ENCODE measurements at regions not wholly inside any gene's neighbourhood (a gene's known extent, or its start where the extent isn't known, plus 50 kb on each side); places are given as distances from the start of the nearest gene placed in this dataset.
"Not testable (repeated sequence)": the region's sequence is repeated elsewhere in the genome, so short reads cannot be mapped to it uniquely, and the experiment has no call there.

DNA sequence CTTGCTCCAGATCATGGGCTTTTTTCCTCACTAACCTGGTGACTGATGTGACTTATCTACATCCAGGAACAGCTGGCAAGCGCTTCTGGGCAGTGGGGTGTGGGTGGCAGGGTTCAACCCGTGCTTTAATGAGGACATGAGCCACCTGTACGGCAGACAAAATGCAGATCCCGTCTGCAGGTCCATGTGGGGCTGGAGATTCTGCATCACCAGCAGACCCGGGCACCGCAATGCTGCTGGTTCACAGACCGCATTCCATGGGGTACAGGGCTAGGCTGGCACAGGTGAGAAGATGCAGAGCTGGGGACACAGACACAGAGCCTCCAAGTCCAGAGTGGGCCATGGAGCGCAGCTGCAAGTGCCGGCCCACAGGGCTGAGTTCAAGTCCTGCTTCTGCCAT, 204.0 kb downstream of the LAT start:
- H3K4me3 ChIP-seq; RAD21 ChIA-PET (ENCODE audit: unreplicated experiment); DNase-seq (ENCODE audit: low read depth, low spot score); intact Hi-C loops (cut with micrococcal nuclease; ENCODE audit: unreplicated experiment); H2AFZ ChIP-seq (ENCODE audit: control insufficient read depth, low read depth, low read length); H3K9me3 ChIP-seq (replicated peaks; ENCODE audit: control insufficient read depth, insufficient read depth, low read length); FAIRE-seq; SMC1A ChIA-PET (ENCODE audit: uncharacterized antibody, unreplicated experiment); H3K9ac ChIP-seq (ENCODE audit: control insufficient read depth, insufficient read depth, low read length); H3K4me1 ChIP-seq (ENCODE audit: control insufficient read depth, insufficient read depth, low read length); H4K20me1 ChIP-seq (ENCODE audit: control insufficient read depth, insufficient read depth); BruUV-seq (replicated peaks); H3K4me2 ChIP-seq (ENCODE audit: control insufficient read depth, insufficient read depth); H3K27me3 ChIP-seq (replicated peaks in 1 of 2; ENCODE audit: control insufficient read depth in 2 of 2, insufficient read depth in 2 of 2, low read length in 1 of 2); CTCF ChIA-PET; H3K36me3 ChIP-seq (ENCODE audit: control insufficient read depth in 2 of 2, insufficient read depth in 2 of 2, low read length in 1 of 2); in situ Hi-C loops (cut with MboI); H3K27ac ChIP-seq (ENCODE audit: control insufficient read depth, insufficient read depth); H3K79me2 ChIP-seq (ENCODE audit: control insufficient read depth, insufficient read depth, low read length); POLR2A ChIA-PET; ATAC-seq: not testable (repeated sequence)
- 74% methylated on average over 9 of the region's 9 CpGs for WGBS (ENCODE audit: insufficient coverage, insufficient replicate concordance, low lambda C conversion rate, missing lambda C conversion rate)

DNA sequence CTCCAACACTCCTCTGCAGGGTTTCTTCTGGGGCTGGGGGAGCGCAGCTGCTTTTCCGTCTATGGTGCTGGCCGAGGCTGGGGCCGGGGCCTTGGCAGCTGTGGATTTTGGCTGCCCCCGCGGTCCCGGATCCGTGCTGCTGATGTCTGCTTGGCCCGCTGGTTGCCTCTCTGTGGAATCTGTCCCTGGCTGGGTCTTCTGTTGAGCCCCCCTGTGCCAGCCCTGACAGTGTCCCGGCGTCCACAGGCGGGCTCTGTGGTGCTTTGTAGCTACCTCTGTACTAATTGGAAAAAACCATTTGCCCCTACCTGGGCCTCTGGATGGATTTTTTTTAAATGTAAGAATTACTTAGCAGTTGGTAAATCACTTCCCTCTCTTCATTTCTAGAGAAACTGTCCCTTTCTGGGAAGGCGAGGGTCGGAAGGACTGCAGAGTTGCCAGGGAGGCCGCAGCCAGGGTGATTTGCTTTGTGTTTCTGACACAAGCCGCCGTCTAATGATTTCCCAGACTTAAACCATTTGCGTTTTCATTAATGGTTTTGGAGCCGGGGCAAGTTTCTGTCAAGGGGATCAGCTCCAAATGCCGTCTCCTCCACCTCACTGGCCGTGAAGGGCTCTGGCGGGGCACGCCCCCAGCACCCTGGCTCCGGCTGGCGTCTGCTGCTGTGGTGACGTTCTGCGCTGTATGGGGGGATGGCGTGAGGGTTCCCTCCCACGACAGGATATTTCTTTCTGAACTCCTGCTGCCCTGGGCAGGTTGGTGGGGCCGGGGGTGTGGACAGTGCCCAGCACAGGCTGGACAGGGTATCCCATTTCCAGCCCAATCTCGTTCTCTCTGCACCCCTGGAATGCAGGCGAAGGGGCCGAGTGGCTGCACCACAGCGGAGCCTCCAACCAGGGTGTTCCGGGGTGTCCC, 201.7 kb downstream of the LAT start:
- H3K9me3 ChIP-seq (replicated peaks; ENCODE audit: control insufficient read depth, insufficient read depth, low read length); H3K4me1 ChIP-seq (ENCODE audit: control insufficient read depth, insufficient read depth, low read length); RAD21 ChIA-PET (ENCODE audit: unreplicated experiment); H3K4me2 ChIP-seq (ENCODE audit: control insufficient read depth, insufficient read depth); H3K9ac ChIP-seq (ENCODE audit: control insufficient read depth, insufficient read depth, low read length); H3K27ac ChIP-seq (ENCODE audit: control insufficient read depth, insufficient read depth); POLR2A ChIA-PET; H3K27me3 ChIP-seq (replicated peaks in 1 of 2; ENCODE audit: control insufficient read depth in 2 of 2, insufficient read depth in 2 of 2, low read length in 1 of 2); DNase-seq (ENCODE audit: low read depth, low spot score); H3K36me3 ChIP-seq (ENCODE audit: control insufficient read depth in 2 of 2, insufficient read depth in 2 of 2, low read length in 1 of 2); H3K79me2 ChIP-seq (ENCODE audit: control insufficient read depth, insufficient read depth, low read length); CTCF ChIA-PET; H3K4me3 ChIP-seq; SMC1A ChIA-PET (ENCODE audit: uncharacterized antibody, unreplicated experiment); H4K20me1 ChIP-seq (ENCODE audit: control insufficient read depth, insufficient read depth); FAIRE-seq; BruUV-seq (replicated peaks); in situ Hi-C loops (cut with MboI); ATAC-seq; H2AFZ ChIP-seq (ENCODE audit: control insufficient read depth, low read depth, low read length); intact Hi-C loops (cut with micrococcal nuclease; ENCODE audit: unreplicated experiment): not testable (repeated sequence)
- 79% methylated on average over 34 of the region's 35 CpGs for WGBS (ENCODE audit: insufficient coverage, insufficient replicate concordance, low lambda C conversion rate, missing lambda C conversion rate)

DNA sequence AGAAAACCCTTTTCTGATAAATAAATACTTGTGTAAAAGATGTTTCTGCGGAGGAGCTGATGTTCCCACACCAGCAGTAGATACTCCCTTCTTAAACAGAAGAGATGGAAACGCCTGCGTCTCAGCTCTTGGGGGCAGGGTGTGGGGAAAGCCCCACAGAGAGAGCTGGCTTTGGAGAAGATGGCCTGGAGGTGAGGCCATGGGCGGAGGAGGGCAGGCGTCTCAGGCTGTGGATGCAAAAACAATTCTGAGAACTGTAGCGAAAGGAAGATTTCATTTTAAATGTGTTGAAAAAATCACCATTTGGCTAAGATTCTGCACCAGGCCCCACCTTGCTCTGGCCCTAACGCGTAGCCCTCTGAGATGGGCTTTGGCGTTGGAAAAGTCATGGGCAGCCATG, 201.0 kb downstream of the LAT start:
- H3K4me3 ChIP-seq; H2AFZ ChIP-seq (ENCODE audit: control insufficient read depth, low read depth, low read length); POLR2A ChIA-PET; H3K4me1 ChIP-seq (ENCODE audit: control insufficient read depth, insufficient read depth, low read length); SMC1A ChIA-PET (ENCODE audit: uncharacterized antibody, unreplicated experiment); H3K36me3 ChIP-seq (ENCODE audit: control insufficient read depth in 2 of 2, insufficient read depth in 2 of 2, low read length in 1 of 2); H3K27me3 ChIP-seq (replicated peaks in 1 of 2; ENCODE audit: control insufficient read depth in 2 of 2, insufficient read depth in 2 of 2, low read length in 1 of 2); H3K27ac ChIP-seq (ENCODE audit: control insufficient read depth, insufficient read depth); H3K4me2 ChIP-seq (ENCODE audit: control insufficient read depth, insufficient read depth); in situ Hi-C loops (cut with MboI); RAD21 ChIA-PET (ENCODE audit: unreplicated experiment); DNase-seq (ENCODE audit: low read depth, low spot score); BruUV-seq (replicated peaks); H3K9me3 ChIP-seq (replicated peaks; ENCODE audit: control insufficient read depth, insufficient read depth, low read length); H3K9ac ChIP-seq (ENCODE audit: control insufficient read depth, insufficient read depth, low read length); H3K79me2 ChIP-seq (ENCODE audit: control insufficient read depth, insufficient read depth, low read length); intact Hi-C loops (cut with micrococcal nuclease; ENCODE audit: unreplicated experiment); H4K20me1 ChIP-seq (ENCODE audit: control insufficient read depth, insufficient read depth); FAIRE-seq; ATAC-seq; CTCF ChIA-PET: not testable (repeated sequence)
- 72% methylated on average over 8 of the region's 9 CpGs for whole genome bisulfite sequencing (ENCODE audit: insufficient coverage, insufficient replicate concordance, low lambda C conversion rate, missing lambda C conversion rate)

- in situ Hi-C loops (cut with MboI), result not testable (repeated sequence)
- WGBS (ENCODE audit: insufficient coverage, insufficient replicate concordance, low lambda C conversion rate, missing lambda C conversion rate), result 82% methylated on average over 38 of the region's 41 CpGs
Observed at GRCh38 chr16:29184738-29185438, 200.0 kb downstream of the LAT start.

More at GRCh38 chr16:29184738-29185438, 200.0 kb downstream of the LAT start:
- H3K4me3 ChIP-seq; H4K20me1 ChIP-seq (ENCODE audit: control insufficient read depth, insufficient read depth); SMC1A ChIA-PET (ENCODE audit: uncharacterized antibody, unreplicated experiment); H3K9me3 ChIP-seq (replicated peaks; ENCODE audit: control insufficient read depth, insufficient read depth, low read length); intact Hi-C loops (cut with micrococcal nuclease; ENCODE audit: unreplicated experiment); H3K79me2 ChIP-seq (ENCODE audit: control insufficient read depth, insufficient read depth, low read length); POLR2A ChIA-PET; RAD21 ChIA-PET (ENCODE audit: unreplicated experiment); DNase-seq (ENCODE audit: low read depth, low spot score); H3K36me3 ChIP-seq (ENCODE audit: control insufficient read depth in 2 of 2, insufficient read depth in 2 of 2, low read length in 1 of 2); H3K9ac ChIP-seq (ENCODE audit: control insufficient read depth, insufficient read depth, low read length); BruUV-seq (replicated peaks); CTCF ChIA-PET; FAIRE-seq; H3K27ac ChIP-seq (ENCODE audit: control insufficient read depth, insufficient read depth); ATAC-seq; H2AFZ ChIP-seq (ENCODE audit: control insufficient read depth, low read depth, low read length); H3K27me3 ChIP-seq (replicated peaks in 1 of 2; ENCODE audit: control insufficient read depth in 2 of 2, insufficient read depth in 2 of 2, low read length in 1 of 2); H3K4me1 ChIP-seq (ENCODE audit: control insufficient read depth, insufficient read depth, low read length); H3K4me2 ChIP-seq (ENCODE audit: control insufficient read depth, insufficient read depth): not testable (repeated sequence)

Data from GM12878 (cell line).